ENCODE measurements at regions not wholly inside any gene's neighbourhood (a gene's known extent, or its start where the extent isn't known, plus 50 kb on each side); places are given as distances from the start of the nearest gene placed in this dataset.

GRCh38 chr6:44655412-44656342 is 268.2 kb downstream of the CDC5L start:
- no peak for TF ChIP-seq ZNF776 (tag by site-specific recombination; IDR thresholded peaks at IDR 0.05; ENCODE audit: borderline replicate concordance)
- TF ChIP-seq, protein P1, sequence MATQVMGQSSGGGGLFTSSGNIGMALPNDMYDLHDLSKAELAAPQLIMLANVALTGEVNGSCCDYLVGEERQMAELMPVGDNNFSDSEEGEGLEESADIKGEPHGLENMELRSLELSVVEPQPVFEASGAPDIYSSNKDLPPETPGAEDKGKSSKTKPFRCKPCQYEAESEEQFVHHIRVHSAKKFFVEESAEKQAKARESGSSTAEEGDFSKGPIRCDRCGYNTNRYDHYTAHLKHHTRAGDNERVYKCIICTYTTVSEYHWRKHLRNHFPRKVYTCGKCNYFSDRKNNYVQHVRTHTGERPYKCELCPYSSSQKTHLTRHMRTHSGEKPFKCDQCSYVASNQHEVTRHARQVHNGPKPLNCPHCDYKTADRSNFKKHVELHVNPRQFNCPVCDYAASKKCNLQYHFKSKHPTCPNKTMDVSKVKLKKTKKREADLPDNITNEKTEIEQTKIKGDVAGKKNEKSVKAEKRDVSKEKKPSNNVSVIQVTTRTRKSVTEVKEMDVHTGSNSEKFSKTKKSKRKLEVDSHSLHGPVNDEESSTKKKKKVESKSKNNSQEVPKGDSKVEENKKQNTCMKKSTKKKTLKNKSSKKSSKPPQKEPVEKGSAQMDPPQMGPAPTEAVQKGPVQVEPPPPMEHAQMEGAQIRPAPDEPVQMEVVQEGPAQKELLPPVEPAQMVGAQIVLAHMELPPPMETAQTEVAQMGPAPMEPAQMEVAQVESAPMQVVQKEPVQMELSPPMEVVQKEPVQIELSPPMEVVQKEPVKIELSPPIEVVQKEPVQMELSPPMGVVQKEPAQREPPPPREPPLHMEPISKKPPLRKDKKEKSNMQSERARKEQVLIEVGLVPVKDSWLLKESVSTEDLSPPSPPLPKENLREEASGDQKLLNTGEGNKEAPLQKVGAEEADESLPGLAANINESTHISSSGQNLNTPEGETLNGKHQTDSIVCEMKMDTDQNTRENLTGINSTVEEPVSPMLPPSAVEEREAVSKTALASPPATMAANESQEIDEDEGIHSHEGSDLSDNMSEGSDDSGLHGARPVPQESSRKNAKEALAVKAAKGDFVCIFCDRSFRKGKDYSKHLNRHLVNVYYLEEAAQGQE (tag by site-specific recombination; IDR thresholded peaks at IDR 0.05): no peak
- no peak for TF ChIP-seq ZNF792 (tag by site-specific recombination; IDR thresholded peaks at IDR 0.05)
- TF ChIP-seq, protein P2, sequence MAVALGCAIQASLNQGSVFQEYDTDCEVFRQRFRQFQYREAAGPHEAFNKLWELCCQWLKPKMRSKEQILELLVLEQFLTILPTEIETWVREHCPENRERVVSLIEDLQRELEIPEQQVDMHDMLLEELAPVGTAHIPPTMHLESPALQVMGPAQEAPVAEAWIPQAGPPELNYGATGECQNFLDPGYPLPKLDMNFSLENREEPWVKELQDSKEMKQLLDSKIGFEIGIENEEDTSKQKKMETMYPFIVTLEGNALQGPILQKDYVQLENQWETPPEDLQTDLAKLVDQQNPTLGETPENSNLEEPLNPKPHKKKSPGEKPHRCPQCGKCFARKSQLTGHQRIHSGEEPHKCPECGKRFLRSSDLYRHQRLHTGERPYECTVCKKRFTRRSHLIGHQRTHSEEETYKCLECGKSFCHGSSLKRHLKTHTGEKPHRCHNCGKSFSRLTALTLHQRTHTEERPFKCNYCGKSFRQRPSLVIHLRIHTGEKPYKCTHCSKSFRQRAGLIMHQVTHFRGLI (tag by site-specific recombination; IDR thresholded peaks at IDR 0.05): no peak
- no peak for TF ChIP-seq ZNF501 (tag by site-specific recombination; IDR thresholded peaks at IDR 0.05)
